Cardiac fibroblast (primary cell): ENCODE measurements at regions not wholly inside any gene's neighbourhood (a gene's known extent, or its start where the extent isn't known, plus 50 kb on each side); places are given as distances from the start of the nearest gene placed in this dataset.

ENCODE experiments used
- DNase-seq, 2 donors: peaks; one replicate each; pipeline versions ENCODE4 v3.0.0 to v3.0.0-alpha.2; 2010; ENCODE audit warnings: low read depth in 2 of 2
- H3K4me3 ChIP-seq, 2 donors: replicated peaks in 1 of 2; 1 replicate in 1 of 2; 2 replicates in 1 of 2; pipeline ENCODE4 v1.5.1; 2011; ENCODE audit warnings: low read depth in 2 of 2, low read length in 2 of 2, mild to moderate bottlenecking in 2 of 2, moderate library complexity in 1 of 2
- CTCF ChIP-seq: IDR thresholded peaks from one replicate; pipeline ENCODE4 v1.5.1; 2011; ENCODE audit warnings: low read depth, mild to moderate bottlenecking, low read length, inconsistent platforms

GRCh38 chr2:239590995-239591915 is 190.4 kb upstream of the HDAC4 start:
- TF ChIP-seq CTCF = no peak

GRCh38 chr2:239590276-239590675 is 189.5 kb upstream of the HDAC4 start:
- TF ChIP-seq CTCF = no peak
- no peak overlapping the region for H3K4me3 ChIP-seq
- DNase-seq = no peak

More at GRCh38 chr2:239590995-239591915, 190.4 kb upstream of the HDAC4 start:
- H3K4me3 ChIP-seq = no peak overlapping the region
- DNase-seq = no peak

- H3K4me3 ChIP-seq = no peak overlapping the region
- no peak for TF ChIP-seq CTCF
- no peak for DNase-seq
Measured at GRCh38 chr2:239589833-239590232, 189.0 kb upstream of the HDAC4 start.

- no peak for DNase-seq
- no peak for TF ChIP-seq CTCF
- no peak overlapping the region for H3K4me3 ChIP-seq
Measured at GRCh38 chr2:239589270-239589825, 188.5 kb upstream of the HDAC4 start.

GRCh38 chr2:239588451-239589269 is 187.8 kb upstream of the HDAC4 start:
- no peak for DNase-seq
- H3K4me3 ChIP-seq = no peak overlapping the region
- TF ChIP-seq CTCF = no peak

- TF ChIP-seq CTCF = no peak
- no peak for DNase-seq
- H3K4me3 ChIP-seq = no peak overlapping the region
Measured at GRCh38 chr2:239587841-239588240, 187.0 kb upstream of the HDAC4 start.
